Fibroblast of skin of abdomen (primary cell): ENCODE measurements at regions not wholly inside any gene's neighbourhood (a gene's known extent, or its start where the extent isn't known, plus 50 kb on each side); places are given as distances from the start of the nearest gene placed in this dataset.
"Not testable (repeated sequence)": the region's sequence is repeated elsewhere in the genome, so short reads cannot be mapped to it uniquely, and the experiment has no call there.

Experiments
- DNase-seq: peaks from one replicate; pipeline ENCODE4 v3.0.0-alpha.2; 2013

GRCh38 chrX:139198936-139199335 lies 331.6 kb upstream of the F9 start:
- no peak for DNase-seq

- no peak for DNase-seq
Observed at GRCh38 chrX:139196890-139197289, 333.6 kb upstream of the F9 start.

GRCh38 chrX:139194571-139195280 lies 335.8 kb upstream of the F9 start:
- no peak for DNase-seq

- DNase-seq, result no peak
Observed at GRCh38 chrX:139192386-139192961, 338.1 kb upstream of the F9 start.

- no peak for DNase-seq
Observed at GRCh38 chrX:139191746-139192385, 338.7 kb upstream of the F9 start.

- no peak for DNase-seq
Observed at GRCh38 chrX:139191286-139191685, 339.3 kb upstream of the F9 start.

- DNase-seq, result no peak
Observed at GRCh38 chrX:139187738-139188137, 342.8 kb upstream of the F9 start.

- no peak for DNase-seq
Observed at GRCh38 chrX:139186991-139187390, 343.5 kb upstream of the F9 start.

- DNase-seq, result no peak
Observed at GRCh38 chrX:139179592-139179991, 350.9 kb upstream of the F9 start.

- DNase-seq, result no peak
Observed at GRCh38 chrX:139178980-139179379, 351.6 kb upstream of the F9 start.

- no peak for DNase-seq
Observed at GRCh38 chrX:139172731-139173130, 357.8 kb upstream of the F9 start.

- DNase-seq, result no peak
Observed at GRCh38 chrX:139170526-139171173, 359.9 kb upstream of the F9 start.

- DNase-seq, result no peak
Observed at GRCh38 chrX:139167282-139167681, 363.3 kb upstream of the F9 start.

GRCh38 chrX:139158256-139158655 lies 372.3 kb upstream of the F9 start:
- DNase-seq, result no peak

- no peak for DNase-seq
Observed at GRCh38 chrX:139156356-139156755, 374.2 kb upstream of the F9 start.

GRCh38 chrX:139146625-139147024 lies 383.9 kb upstream of the F9 start:
- not testable (repeated sequence) for DNase-seq

- DNase-seq, result no peak
Observed at GRCh38 chrX:139141370-139141769, 389.2 kb upstream of the F9 start.

GRCh38 chrX:139134316-139134715 lies 396.2 kb upstream of the F9 start:
- DNase-seq, result no peak

GRCh38 chrX:139126493-139126892 lies 404.0 kb upstream of the F9 start:
- DNase-seq, result no peak

GRCh38 chrX:139125916-139126315 lies 404.6 kb upstream of the F9 start:
- no peak for DNase-seq

GRCh38 chrX:139121616-139122286 lies 408.8 kb upstream of the F9 start:
- DNase-seq, result no peak

GRCh38 chrX:139120760-139121159 lies 409.2 kb upstream of the FGF13 start:
- peak; percentile 0 for DNase-seq

GRCh38 chrX:139113708-139114107 lies 402.2 kb upstream of the FGF13 start:
- DNase-seq, result no peak
